Lower lobe of right lung (tissue), 2 donors: ENCODE measurements at regions not wholly inside any gene's neighbourhood (a gene's known extent, or its start where the extent isn't known, plus 50 kb on each side); places are given as distances from the start of the nearest gene placed in this dataset.

ENCODE experiments used
- ATAC-seq, 2 donors: fragments of 200-7000 bp; cut with Tn5 transposase; one replicate each; pipeline ENCODE4 v1.9.1; 2020 to 2022; ENCODE audit warnings: mild to moderate bottlenecking in 2 of 2, moderate library complexity in 2 of 2
- DNase-seq: peaks from one replicate; pipeline ENCODE4 v3.0.0-alpha.2; 2020
- H3K27ac ChIP-seq: fragments of 200-600 bp; one replicate; pipeline ENCODE4 v1.8.0; 2022
- H3K27me3 ChIP-seq: fragments of 200-600 bp; one replicate; pipeline ENCODE4 v1.8.0; 2022; ENCODE audit warnings: low read depth
- H3K36me3 ChIP-seq: fragments of 200-600 bp; one replicate; pipeline ENCODE4 v1.8.0; 2022; ENCODE audit warnings: mild to moderate bottlenecking
- H3K4me1 ChIP-seq: fragments of 200-600 bp; one replicate; pipeline ENCODE4 v1.8.0; 2022
- H3K4me3 ChIP-seq: fragments of 200-600 bp; one replicate; pipeline ENCODE4 v1.8.0; 2022; ENCODE audit warnings: mild to moderate bottlenecking
- H3K9me3 ChIP-seq: fragments of 200-600 bp; one replicate; pipeline ENCODE4 v1.8.0; 2022
- intact Hi-C: fragments of 100-400 bp; cut with DNase I; formaldehyde crosslinking; loops from one replicate; pipeline ENCODE4 v1.11.0; 2022
- TF ChIP-seq, protein P1 (sequence below): fragments of 200-600 bp; IDR thresholded peaks from one replicate; pipeline ENCODE4 v1.8.0; 2022; ENCODE audit warnings: antibody characterized with exemption, mild to moderate bottlenecking
- donor health status: DM: no; HTN: yes; CAD: no; lungs with severe emphysema.

- intact Hi-C loops = no loop called here
- Histone ChIP-seq H3K4me3 (no peak overlapping the region), H3K9me3 (peaks cover 4% of the 10 kb centered on the region), H3K27me3 (no peaks in the 10 kb centered on the region), H3K27ac (no peak overlapping the region), H3K4me1 (peaks cover 4% of the 10 kb centered on the region), H3K36me3 (no peaks in the 10 kb centered on the region)
- no peak for DNase-seq
- peak; percentile 73 to 79 for ATAC-seq
- TF ChIP-seq, protein P1, sequence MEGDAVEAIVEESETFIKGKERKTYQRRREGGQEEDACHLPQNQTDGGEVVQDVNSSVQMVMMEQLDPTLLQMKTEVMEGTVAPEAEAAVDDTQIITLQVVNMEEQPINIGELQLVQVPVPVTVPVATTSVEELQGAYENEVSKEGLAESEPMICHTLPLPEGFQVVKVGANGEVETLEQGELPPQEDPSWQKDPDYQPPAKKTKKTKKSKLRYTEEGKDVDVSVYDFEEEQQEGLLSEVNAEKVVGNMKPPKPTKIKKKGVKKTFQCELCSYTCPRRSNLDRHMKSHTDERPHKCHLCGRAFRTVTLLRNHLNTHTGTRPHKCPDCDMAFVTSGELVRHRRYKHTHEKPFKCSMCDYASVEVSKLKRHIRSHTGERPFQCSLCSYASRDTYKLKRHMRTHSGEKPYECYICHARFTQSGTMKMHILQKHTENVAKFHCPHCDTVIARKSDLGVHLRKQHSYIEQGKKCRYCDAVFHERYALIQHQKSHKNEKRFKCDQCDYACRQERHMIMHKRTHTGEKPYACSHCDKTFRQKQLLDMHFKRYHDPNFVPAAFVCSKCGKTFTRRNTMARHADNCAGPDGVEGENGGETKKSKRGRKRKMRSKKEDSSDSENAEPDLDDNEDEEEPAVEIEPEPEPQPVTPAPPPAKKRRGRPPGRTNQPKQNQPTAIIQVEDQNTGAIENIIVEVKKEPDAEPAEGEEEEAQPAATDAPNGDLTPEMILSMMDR = no peak
These were observed 1598.4 kb upstream of the TMEM132C start for GRCh38 chr12:126668538-126668937.

GRCh38 chr12:126668961-126669360 lies 1598.0 kb upstream of the TMEM132C start:
- no peak overlapping the region for H3K4me3 ChIP-seq
- no peaks in the 10 kb centered on the region for H3K27me3 ChIP-seq
- peaks cover 4% of the 10 kb centered on the region for H3K4me1 ChIP-seq
- no peak overlapping the region for H3K27ac ChIP-seq
- H3K36me3 ChIP-seq = no peaks in the 10 kb centered on the region
- intact Hi-C loops = no loop called here
- TF ChIP-seq, protein P1 = no peak
- ATAC-seq (no peak), DNase-seq (no peak)
- peaks cover 4% of the 10 kb centered on the region for H3K9me3 ChIP-seq

DNA sequence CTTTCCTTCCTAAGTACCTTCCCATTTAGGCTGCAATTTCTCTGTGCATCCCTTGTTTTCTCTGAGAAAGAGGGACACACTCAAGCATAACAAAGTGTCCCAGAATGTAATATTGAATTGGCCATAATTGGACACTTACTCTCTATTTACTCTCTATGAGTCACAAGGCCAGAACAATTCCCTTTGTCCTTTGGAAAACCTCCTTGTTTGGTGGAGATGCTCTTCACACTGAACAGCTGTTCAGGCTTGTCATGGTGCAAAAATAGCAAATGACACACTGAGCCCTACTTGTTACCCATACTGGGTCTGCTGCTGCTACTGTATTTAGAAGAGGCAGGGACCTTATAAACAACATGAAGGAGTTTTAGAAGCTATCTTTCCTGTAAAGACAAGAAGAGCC lies 1590.5 kb upstream of the TMEM132C start:
- TF ChIP-seq, protein P1 = no peak
- DNase-seq = no peak
- Histone ChIP-seq H3K36me3 (no peaks in the 10 kb centered on the region), H3K4me3 (no peak overlapping the region), H3K4me1 (no peaks in the 10 kb centered on the region), H3K27me3 (no peaks in the 10 kb centered on the region), H3K27ac (no peak overlapping the region), H3K9me3 (peaks cover 4% of the 10 kb centered on the region)
- intact Hi-C loops = no loop called here
- no peak for ATAC-seq

GRCh38 chr12:126681676-126682075 lies 1585.3 kb upstream of the TMEM132C start:
- Histone ChIP-seq H3K4me1 (no peaks in the 10 kb centered on the region), H3K27ac (no peak overlapping the region), H3K27me3 (no peaks in the 10 kb centered on the region), H3K9me3 (no peaks in the 10 kb centered on the region), H3K4me3 (no peak overlapping the region), H3K36me3 (no peaks in the 10 kb centered on the region)
- TF ChIP-seq, protein P1 = no peak
- intact Hi-C loops = no loop called here
- ATAC-seq (no peak), DNase-seq (no peak)

GRCh38 chr12:126684703-126685102 lies 1582.3 kb upstream of the TMEM132C start:
- TF ChIP-seq, protein P1 = no peak
- H3K4me3 ChIP-seq = no peak overlapping the region
- no peaks in the 10 kb centered on the region for H3K36me3 ChIP-seq
- no peak for ATAC-seq
- H3K9me3 ChIP-seq = no peaks in the 10 kb centered on the region
- H3K4me1 ChIP-seq = no peaks in the 10 kb centered on the region
- no peak overlapping the region for H3K27ac ChIP-seq
- no peaks in the 10 kb centered on the region for H3K27me3 ChIP-seq
- no peak for DNase-seq
- intact Hi-C loops = no loop called here

DNA sequence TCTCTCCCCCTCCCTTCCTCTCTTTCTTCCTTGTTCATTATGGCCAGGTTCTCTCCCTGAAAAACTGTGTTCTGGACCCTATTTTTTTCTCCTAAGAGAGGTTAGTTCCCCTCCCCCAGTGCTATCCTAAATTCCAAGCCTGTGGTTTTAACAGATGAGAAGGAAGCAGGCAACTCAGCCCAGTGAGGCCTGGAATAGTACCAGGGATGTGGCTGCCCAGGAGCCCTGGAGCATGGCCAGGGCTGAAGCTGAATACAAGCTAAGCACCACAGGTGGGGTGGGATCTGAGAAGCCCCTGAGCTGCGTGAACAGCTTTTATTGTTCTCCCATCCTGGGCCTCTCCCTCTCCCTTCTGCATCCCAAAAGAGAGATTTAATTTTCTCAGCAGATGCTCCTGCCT lies 1581.3 kb upstream of the TMEM132C start:
- TF ChIP-seq, protein P1 = no peak
- Histone ChIP-seq H3K9me3 (no peaks in the 10 kb centered on the region), H3K4me1 (no peaks in the 10 kb centered on the region), H3K4me3 (no peak overlapping the region), H3K27me3 (no peaks in the 10 kb centered on the region), H3K36me3 (no peaks in the 10 kb centered on the region), H3K27ac (no peak overlapping the region)
- DNase-seq (no peak), ATAC-seq (no peak)
- intact Hi-C loops = no loop called here
